Smooth muscle cell (in vitro differentiated cells): ENCODE measurements at regions not wholly inside any gene's neighbourhood (a gene's known extent, or its start where the extent isn't known, plus 50 kb on each side); places are given as distances from the start of the nearest gene placed in this dataset.

Source experiments
- DNase-seq: peaks from one replicate; lab custom pipeline; 2025; ENCODE audit not compliant: unreplicated experiment; lab: John Stamatoyannopoulos, UW
- H2AFZ ChIP-seq: fragments of 200-600 bp; sonication (generic); 2 replicates; pipeline ENCODE4 v1.6.0; 2016; ENCODE audit warnings: antibody characterized with exemption, low read depth, mild to moderate bottlenecking
- H3F3A ChIP-seq: fragments of 200-600 bp; sonication (generic); 2 replicates; pipeline ENCODE4 v1.6.0; 2017; ENCODE audit warnings: antibody characterized with exemption, low read depth
- H3K27ac ChIP-seq: fragments of 200-600 bp; sonication (generic); 2 replicates; pipeline ENCODE4 v1.5.1; 2016; ENCODE audit warnings: low read depth, mild to moderate bottlenecking
- H3K27me3 ChIP-seq: fragments of 200-600 bp; sonication (generic); 2 replicates; pipeline ENCODE4 v1.6.1; 2016; ENCODE audit warnings: low read depth, mild to moderate bottlenecking
- H3K36me3 ChIP-seq: fragments of 200-600 bp; sonication (generic); 2 replicates; pipeline ENCODE4 v1.5.1; 2016; ENCODE audit warnings: low read depth
- H3K4me1 ChIP-seq: fragments of 200-600 bp; sonication (generic); 2 replicates; pipeline ENCODE4 v1.5.1; 2016; ENCODE audit warnings: low read depth
- H3K4me2 ChIP-seq: fragments of 200-600 bp; sonication (generic); 2 replicates; pipeline ENCODE4 v1.6.0; 2016; ENCODE audit warnings: mild to moderate bottlenecking
- H3K4me3 ChIP-seq: fragments of 200-600 bp; sonication (generic); 2 replicates; pipeline ENCODE4 v1.5.1; 2016; ENCODE audit warnings: mild to moderate bottlenecking
- H3K79me2 ChIP-seq: fragments of 200-600 bp; sonication (generic); 2 replicates; pipeline ENCODE4 v1.6.0; 2016; ENCODE audit warnings: low read depth, mild to moderate bottlenecking
- H3K9ac ChIP-seq: fragments of 200-600 bp; sonication (generic); 2 replicates; pipeline ENCODE4 v1.6.0; 2016; ENCODE audit warnings: low read depth
- H3K9me3 ChIP-seq: fragments of 200-600 bp; sonication (generic); replicated peaks from 2 replicates; pipeline ENCODE4 v1.5.1; 2016; ENCODE audit warnings: low read depth
- H4K20me1 ChIP-seq: fragments of 200-600 bp; sonication (generic); 2 replicates; pipeline ENCODE4 v1.6.0; 2016; ENCODE audit warnings: low read depth
- CTCF ChIP-seq: fragments of 200-600 bp; sonication (generic); IDR thresholded peaks from 2 replicates; pipeline ENCODE4 v1.5.1; 2017; ENCODE audit warnings: borderline replicate concordance, mild to moderate bottlenecking, antibody characterized with exemption; ENCODE audit not compliant: insufficient read depth, poor library complexity, severe bottlenecking
- WGBS: methylation state at CpG from one replicate; pipeline ENCODE4 v1.1.7; 2016; ENCODE audit warnings: low lambda C conversion rate; 5-methylcytosine and 5-hydroxymethylcytosine counted together

DNA sequence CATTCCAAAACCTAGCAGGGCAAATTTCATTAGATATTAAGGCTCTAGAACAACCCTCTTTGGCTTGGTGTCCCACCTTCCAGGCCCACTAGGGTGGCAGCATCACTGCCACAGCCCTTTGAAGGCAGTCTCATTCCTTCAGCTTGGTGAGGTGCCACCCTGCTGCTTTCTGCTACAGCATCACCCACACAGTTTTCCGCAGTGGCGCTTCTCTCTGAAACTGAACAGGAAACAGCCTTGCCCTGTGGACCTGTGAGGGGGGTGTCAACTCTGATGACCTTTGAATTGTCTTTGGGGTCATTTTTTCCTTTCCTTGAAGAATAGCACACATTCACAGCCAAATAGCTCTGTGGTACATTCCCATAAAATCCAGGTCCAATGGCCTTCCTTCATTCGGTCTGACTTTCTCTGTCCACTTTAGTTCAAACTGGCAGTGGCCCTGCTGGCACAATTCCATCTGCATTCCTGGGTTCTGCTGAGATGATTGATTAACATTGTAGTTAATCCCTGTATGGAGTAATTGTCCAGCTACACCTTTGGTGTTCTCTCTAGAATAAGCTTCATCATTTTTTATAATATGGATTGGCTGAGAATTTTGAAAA is 251.9 kb upstream of the FAT3 start:
- H3K4me2 ChIP-seq = no peak overlapping the region
- TF ChIP-seq CTCF = no peak
- H3F3A ChIP-seq = no peaks in the 10 kb centered on the region
- H3K9me3 ChIP-seq = no peaks in the 10 kb centered on the region
- H3K36me3 ChIP-seq = no peaks in the 10 kb centered on the region
- H3K27me3 ChIP-seq = no peaks in the 10 kb centered on the region
- no peaks in the 10 kb centered on the region for H3K4me1 ChIP-seq
- no peaks in the 10 kb centered on the region for H4K20me1 ChIP-seq
- no peak overlapping the region for H2AFZ ChIP-seq
- H3K79me2 ChIP-seq = no peaks in the 10 kb centered on the region
- H3K27ac ChIP-seq = no peak overlapping the region
- WGBS = 96% methylated on average over 3 of the region's 3 CpGs
- no peak for DNase-seq
- no peak overlapping the region for H3K9ac ChIP-seq
- no peak overlapping the region for H3K4me3 ChIP-seq

DNA sequence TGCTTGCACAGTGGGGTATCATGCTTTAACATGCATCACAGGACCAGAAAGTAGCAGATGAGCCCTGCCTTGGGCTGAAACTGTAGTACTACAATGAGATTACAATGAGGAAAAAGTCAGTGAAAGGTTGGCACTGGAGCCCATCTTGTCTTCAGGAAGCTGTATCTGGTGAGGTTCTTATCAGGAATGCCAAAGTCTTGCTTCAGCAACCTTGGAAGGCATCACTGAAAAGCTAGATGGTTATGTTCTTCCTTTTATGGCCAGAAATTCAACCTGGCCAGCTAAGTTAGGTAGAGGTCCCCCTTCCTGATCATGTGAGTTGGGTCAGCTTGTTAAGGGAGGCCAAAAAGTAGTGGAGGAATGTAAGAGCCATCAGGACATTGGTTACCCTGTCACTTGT is 254.0 kb upstream of the FAT3 start:
- no peak overlapping the region for H3K9ac ChIP-seq
- no peak overlapping the region for H2AFZ ChIP-seq
- no peak overlapping the region for H3K27ac ChIP-seq
- no peaks in the 10 kb centered on the region for H3K27me3 ChIP-seq
- H3K4me1 ChIP-seq = no peaks in the 10 kb centered on the region
- H3F3A ChIP-seq = no peaks in the 10 kb centered on the region
- no peak overlapping the region for H3K4me2 ChIP-seq
- no peaks in the 10 kb centered on the region for H3K36me3 ChIP-seq
- H4K20me1 ChIP-seq = no peaks in the 10 kb centered on the region
- no peak for DNase-seq
- no peak for TF ChIP-seq CTCF
- no peak overlapping the region for H3K4me3 ChIP-seq
- no peaks in the 10 kb centered on the region for H3K79me2 ChIP-seq
- H3K9me3 ChIP-seq = no peaks in the 10 kb centered on the region

DNA sequence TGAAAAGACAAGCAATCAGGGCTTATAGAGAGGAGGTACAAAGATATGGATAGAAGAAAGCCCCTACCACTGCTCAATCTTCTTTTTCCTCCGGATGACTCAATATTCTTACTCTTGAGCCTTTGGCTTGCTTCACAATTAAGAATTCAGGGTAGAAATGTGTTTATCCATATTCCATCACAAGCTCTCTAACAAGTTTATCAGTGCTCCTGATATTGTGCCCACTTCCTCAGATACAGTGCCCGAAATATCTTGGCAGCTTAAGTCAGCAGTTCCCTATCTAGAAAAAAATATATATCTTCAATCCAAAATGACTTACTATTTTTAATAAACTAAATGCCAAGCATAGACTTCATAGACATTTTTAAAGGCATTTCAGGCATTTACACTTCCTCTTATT is 255.1 kb upstream of the FAT3 start:
- no peak for TF ChIP-seq CTCF
- H3K4me3 ChIP-seq = no peak overlapping the region
- H3K4me2 ChIP-seq = no peak overlapping the region
- no peak overlapping the region for H2AFZ ChIP-seq
- H3K9ac ChIP-seq = no peak overlapping the region
- H3K36me3 ChIP-seq = no peaks in the 10 kb centered on the region
- H4K20me1 ChIP-seq = no peaks in the 10 kb centered on the region
- no peak for DNase-seq
- no peaks in the 10 kb centered on the region for H3K79me2 ChIP-seq
- H3K27ac ChIP-seq = no peak overlapping the region
- no peaks in the 10 kb centered on the region for H3K27me3 ChIP-seq
- H3F3A ChIP-seq = no peaks in the 10 kb centered on the region
- H3K9me3 ChIP-seq = no peaks in the 10 kb centered on the region
- no peaks in the 10 kb centered on the region for H3K4me1 ChIP-seq
- WGBS = 96% methylated on average over 2 of the region's 2 CpGs

DNA sequence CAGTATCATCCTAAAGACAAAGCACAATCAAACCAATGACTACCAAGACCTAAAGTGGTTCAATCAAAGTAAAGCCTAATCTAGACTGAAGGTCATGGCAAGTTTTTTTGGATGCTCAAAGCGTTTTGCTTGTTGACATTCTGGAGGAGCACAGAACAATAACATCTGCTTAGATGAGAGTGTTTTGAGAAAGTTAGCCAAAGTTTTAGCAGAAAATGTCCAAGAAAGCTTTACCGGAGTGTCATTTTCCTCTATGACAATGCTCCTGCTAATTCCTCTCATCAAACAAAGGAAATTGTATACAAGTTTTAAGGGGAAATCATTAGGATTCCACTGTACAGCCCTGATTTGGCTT is 256.9 kb upstream of the FAT3 start:
- WGBS = 99% methylated on average over 2 of the region's 2 CpGs
- no peak for DNase-seq
- H3K27me3 ChIP-seq = no peaks in the 10 kb centered on the region
- no peaks in the 10 kb centered on the region for H3K4me1 ChIP-seq
- H3K9me3 ChIP-seq = no peaks in the 10 kb centered on the region
- H3K27ac ChIP-seq = no peak overlapping the region
- no peak overlapping the region for H3K4me2 ChIP-seq
- H3K9ac ChIP-seq = no peak overlapping the region
- no peak overlapping the region for H3K4me3 ChIP-seq
- TF ChIP-seq CTCF = no peak
- H3K36me3 ChIP-seq = no peaks in the 10 kb centered on the region
- H3K79me2 ChIP-seq = no peaks in the 10 kb centered on the region
- no peak overlapping the region for H2AFZ ChIP-seq
- H3F3A ChIP-seq = no peaks in the 10 kb centered on the region
- H4K20me1 ChIP-seq = no peaks in the 10 kb centered on the region
